ENCODE measurements at regions not wholly inside any gene's neighbourhood (a gene's known extent, or its start where the extent isn't known, plus 50 kb on each side); places are given as distances from the start of the nearest gene placed in this dataset.

DNA sequence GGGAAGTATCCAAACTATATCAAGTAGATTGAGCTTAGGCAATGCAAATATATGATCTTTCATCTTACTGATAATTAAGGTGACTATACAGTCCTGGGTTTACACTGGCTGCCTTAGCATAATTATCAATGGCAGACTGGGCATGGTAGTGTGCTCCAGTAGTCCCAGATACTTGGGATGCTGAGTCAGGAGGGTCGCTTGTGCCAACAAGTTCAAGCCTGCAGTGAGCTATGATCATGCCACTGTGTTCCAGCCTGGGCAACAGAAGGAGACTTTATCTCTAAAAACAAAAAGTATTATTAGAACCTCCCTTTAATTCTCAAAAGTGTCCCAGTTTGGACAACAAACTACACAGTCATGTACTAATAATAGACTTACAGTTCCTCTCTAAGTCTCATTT is 99.4 kb upstream of the RASGEF1B start:
- TF ChIP-seq POLR2A (IDR thresholded peaks at IDR 0.05): no peak
- TF ChIP-seq, protein P1, sequence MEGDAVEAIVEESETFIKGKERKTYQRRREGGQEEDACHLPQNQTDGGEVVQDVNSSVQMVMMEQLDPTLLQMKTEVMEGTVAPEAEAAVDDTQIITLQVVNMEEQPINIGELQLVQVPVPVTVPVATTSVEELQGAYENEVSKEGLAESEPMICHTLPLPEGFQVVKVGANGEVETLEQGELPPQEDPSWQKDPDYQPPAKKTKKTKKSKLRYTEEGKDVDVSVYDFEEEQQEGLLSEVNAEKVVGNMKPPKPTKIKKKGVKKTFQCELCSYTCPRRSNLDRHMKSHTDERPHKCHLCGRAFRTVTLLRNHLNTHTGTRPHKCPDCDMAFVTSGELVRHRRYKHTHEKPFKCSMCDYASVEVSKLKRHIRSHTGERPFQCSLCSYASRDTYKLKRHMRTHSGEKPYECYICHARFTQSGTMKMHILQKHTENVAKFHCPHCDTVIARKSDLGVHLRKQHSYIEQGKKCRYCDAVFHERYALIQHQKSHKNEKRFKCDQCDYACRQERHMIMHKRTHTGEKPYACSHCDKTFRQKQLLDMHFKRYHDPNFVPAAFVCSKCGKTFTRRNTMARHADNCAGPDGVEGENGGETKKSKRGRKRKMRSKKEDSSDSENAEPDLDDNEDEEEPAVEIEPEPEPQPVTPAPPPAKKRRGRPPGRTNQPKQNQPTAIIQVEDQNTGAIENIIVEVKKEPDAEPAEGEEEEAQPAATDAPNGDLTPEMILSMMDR (IDR thresholded peaks at IDR 0.05): no peak
